ENCODE measurements at regions not wholly inside any gene's neighbourhood (a gene's known extent, or its start where the extent isn't known, plus 50 kb on each side); places are given as distances from the start of the nearest gene placed in this dataset.

DNA sequence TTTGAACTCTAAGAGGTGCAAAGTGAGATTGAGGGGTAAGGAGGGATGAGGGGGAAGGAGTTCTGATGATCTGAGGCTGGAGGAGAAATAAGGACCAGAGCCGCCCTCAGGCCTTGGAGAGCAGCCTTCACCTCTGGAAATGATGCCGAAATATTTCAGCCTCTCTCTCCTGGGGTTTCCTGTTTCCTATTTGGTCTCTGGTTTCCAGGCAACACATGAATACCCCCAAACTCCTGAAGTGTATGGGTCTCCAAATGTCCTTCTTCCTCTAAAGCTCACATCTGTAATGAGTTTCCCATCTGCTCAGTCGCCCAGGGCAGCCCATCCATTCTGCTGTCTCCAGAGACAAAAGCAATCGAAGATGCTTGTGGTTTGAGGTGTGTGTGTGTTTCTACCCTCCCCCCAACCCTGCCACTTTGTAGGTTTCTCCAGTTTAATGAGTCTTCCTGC, 52.0 kb upstream of the FAM20B start:
- H3K27me3 ChIP-seq (ENCODE audit: insufficient read depth, low read length) = no peaks in the 10 kb centered on the region
- peak; percentile 8 for DNase-seq (ENCODE audit: low read depth)
- Mint-ChIP-seq H3K4me1 (ENCODE audit: low read depth, unreplicated experiment) (no peaks in the 10 kb centered on the region), H3K27me3 (ENCODE audit: low read depth, unreplicated experiment) (peaks cover 2% of the 10 kb centered on the region), H3K27ac (ENCODE audit: unreplicated experiment) (no peak overlapping the region), H3K9me3 (ENCODE audit: unreplicated experiment) (peaks cover 27% of the 10 kb centered on the region), H3K36me3 (ENCODE audit: low read depth, unreplicated experiment) (peaks cover 2% of the 10 kb centered on the region), H3K4me3 (ENCODE audit: unreplicated experiment) (no peak overlapping the region)
- H3K36me3 ChIP-seq (ENCODE audit: insufficient read depth, low read length) = no peaks in the 10 kb centered on the region
- no peak overlapping the region for H2AFZ ChIP-seq (ENCODE audit: low read depth, low read length)
- no peak overlapping the region for H3K9ac ChIP-seq (ENCODE audit: low read length)
- no peaks in the 10 kb centered on the region for H4K20me1 ChIP-seq (ENCODE audit: insufficient read depth, low read length)
- H3K4me3 ChIP-seq (ENCODE audit: insufficient read depth, low read depth, low read length) = no peak overlapping the region
- no peak overlapping the region for H3K4me2 ChIP-seq (ENCODE audit: low read length)
- no peak for FAIRE-seq
- no peak for TF ChIP-seq EZH2 (IDR thresholded peaks at IDR 0.05; ENCODE audit: insufficient read depth, low read length)
- TF ChIP-seq, protein P1, sequence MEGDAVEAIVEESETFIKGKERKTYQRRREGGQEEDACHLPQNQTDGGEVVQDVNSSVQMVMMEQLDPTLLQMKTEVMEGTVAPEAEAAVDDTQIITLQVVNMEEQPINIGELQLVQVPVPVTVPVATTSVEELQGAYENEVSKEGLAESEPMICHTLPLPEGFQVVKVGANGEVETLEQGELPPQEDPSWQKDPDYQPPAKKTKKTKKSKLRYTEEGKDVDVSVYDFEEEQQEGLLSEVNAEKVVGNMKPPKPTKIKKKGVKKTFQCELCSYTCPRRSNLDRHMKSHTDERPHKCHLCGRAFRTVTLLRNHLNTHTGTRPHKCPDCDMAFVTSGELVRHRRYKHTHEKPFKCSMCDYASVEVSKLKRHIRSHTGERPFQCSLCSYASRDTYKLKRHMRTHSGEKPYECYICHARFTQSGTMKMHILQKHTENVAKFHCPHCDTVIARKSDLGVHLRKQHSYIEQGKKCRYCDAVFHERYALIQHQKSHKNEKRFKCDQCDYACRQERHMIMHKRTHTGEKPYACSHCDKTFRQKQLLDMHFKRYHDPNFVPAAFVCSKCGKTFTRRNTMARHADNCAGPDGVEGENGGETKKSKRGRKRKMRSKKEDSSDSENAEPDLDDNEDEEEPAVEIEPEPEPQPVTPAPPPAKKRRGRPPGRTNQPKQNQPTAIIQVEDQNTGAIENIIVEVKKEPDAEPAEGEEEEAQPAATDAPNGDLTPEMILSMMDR (IDR thresholded peaks at IDR 0.05; ENCODE audit: insufficient read depth, low read depth, low read length) = no peak
- no peaks in the 10 kb centered on the region for H3K9me3 ChIP-seq (ENCODE audit: insufficient read depth, low read depth, low read length)
- no peaks in the 10 kb centered on the region for H3K79me2 ChIP-seq (ENCODE audit: insufficient read depth, low read length)
- H3K27ac ChIP-seq (ENCODE audit: low read depth, low read length) = no peak overlapping the region
- no peaks in the 10 kb centered on the region for H3K4me1 ChIP-seq (ENCODE audit: insufficient read depth, low read length)

Data from astrocyte (in vitro differentiated cells and primary cell).